GM23248 (cell line): ENCODE measurements at regions not wholly inside any gene's neighbourhood (a gene's known extent, or its start where the extent isn't known, plus 50 kb on each side); places are given as distances from the start of the nearest gene placed in this dataset.

Experiments
- DNase-seq: peaks from one replicate; pipeline ENCODE4 v3.0.0-alpha.2; 2015
- H2AFZ ChIP-seq: fragments of 200-600 bp; sonication (generic); 2 replicates; pipeline ENCODE4 v1.6.1; 2016; ENCODE audit warnings: antibody characterized with exemption
- H3F3A ChIP-seq: fragments of 200-600 bp; sonication (generic); 2 replicates; pipeline ENCODE4 v1.6.1; 2016; ENCODE audit warnings: mild to moderate bottlenecking, antibody characterized with exemption, mixed run types; ENCODE audit not compliant: insufficient read depth
- H3K27ac ChIP-seq: fragments of 200-600 bp; sonication (generic); 2 replicates; pipeline ENCODE4 v1.5.1; 2016; ENCODE audit warnings: mild to moderate bottlenecking
- H3K27me3 ChIP-seq: fragments of 200-600 bp; sonication (generic); replicated peaks from 2 replicates; pipeline ENCODE4 v1.6.1; 2016; ENCODE audit warnings: mild to moderate bottlenecking; ENCODE audit not compliant: insufficient read depth
- H3K36me3 ChIP-seq: fragments of 200-600 bp; sonication (generic); 2 replicates; pipeline ENCODE4 v1.6.1; 2016; ENCODE audit warnings: low read depth, mild to moderate bottlenecking
- H3K4me1 ChIP-seq: fragments of 200-600 bp; sonication (generic); 2 replicates; pipeline ENCODE4 v1.6.1; 2016; ENCODE audit warnings: mild to moderate bottlenecking; ENCODE audit not compliant: insufficient read depth
- H3K4me2 ChIP-seq: fragments of 200-600 bp; sonication (generic); one replicate; pipeline ENCODE4 v1.6.1; 2016; ENCODE audit warnings: mild to moderate bottlenecking; ENCODE audit not compliant: unreplicated experiment
- H3K4me3 ChIP-seq: fragments of 200-600 bp; sonication (generic); 2 replicates; pipeline ENCODE4 v1.5.1; 2016; ENCODE audit warnings: mild to moderate bottlenecking
- H3K79me2 ChIP-seq: fragments of 200-600 bp; sonication (generic); 2 replicates; pipeline ENCODE4 v1.6.1; 2016; ENCODE audit warnings: mild to moderate bottlenecking; ENCODE audit not compliant: insufficient read depth
- H3K9ac ChIP-seq: fragments of 200-600 bp; sonication (generic); 2 replicates; pipeline ENCODE4 v1.6.1; 2016; ENCODE audit warnings: mild to moderate bottlenecking
- H3K9me2 ChIP-seq: fragments of 200-600 bp; sonication (generic); 2 replicates; pipeline ENCODE4 v1.6.1; 2016; ENCODE audit warnings: mixed run types, mild to moderate bottlenecking, moderate library complexity; ENCODE audit not compliant: insufficient read depth
- H3K9me3 ChIP-seq: fragments of 200-600 bp; sonication (generic); one replicate; pipeline ENCODE4 v1.6.1; 2017; ENCODE audit warnings: low read depth
- H4K20me1 ChIP-seq: fragments of 200-600 bp; sonication (generic); 2 replicates; pipeline ENCODE4 v1.6.0; 2016; ENCODE audit not compliant: insufficient read depth
- EZH2 ChIP-seq: fragments of 200-600 bp; sonication (generic); IDR thresholded peaks from 2 replicates; pipeline ENCODE4 v1.6.1; 2018; ENCODE audit warnings: antibody characterized with exemption, mild to moderate bottlenecking; ENCODE audit not compliant: insufficient read depth, poor library complexity, severe bottlenecking
- EZH2phosphoT487 ChIP-seq: fragments of 200-600 bp; sonication (generic); IDR thresholded peaks from 2 replicates; pipeline ENCODE4 v1.6.1; 2018; ENCODE audit warnings: antibody characterized with exemption, moderate library complexity, mild to moderate bottlenecking, low read depth; ENCODE audit not compliant: insufficient read depth
- WGBS, 2 experiments: methylation state at CpG; one replicate each; pipeline ENCODE4 v1.1.6; 2015 to 2017; ENCODE audit warnings: low lambda C conversion rate in 2 of 2, low coverage in 1 of 2; ENCODE audit errors: missing lambda C conversion rate in 2 of 2; 5-methylcytosine and 5-hydroxymethylcytosine counted together
- in situ Hi-C: fragments of 300-500 bp; cut with MboI; formaldehyde crosslinking; loops from 2 replicates; pipeline ENCODE4 v1.15.0; 2020

GRCh38 chr10:78252286-78252685, 218.6 kb downstream of the RPS24 start:
- no peak overlapping the region for H3K4me2 ChIP-seq
- no peak for TF ChIP-seq EZH2phosphoT487
- no peak for DNase-seq
- H4K20me1 ChIP-seq, result no peaks in the 10 kb centered on the region
- no peaks in the 10 kb centered on the region for H3K9me2 ChIP-seq
- no peaks in the 10 kb centered on the region for H3K79me2 ChIP-seq
- WGBS, 2 experiments, result 88 to 89% methylated on average over 10 of the region's 10 CpGs
- no peaks in the 10 kb centered on the region for H3K27me3 ChIP-seq
- H3K9me3 ChIP-seq, result no peaks in the 10 kb centered on the region
- no peak overlapping the region for H3K9ac ChIP-seq
- H3F3A ChIP-seq, result peaks cover 32% of the 10 kb centered on the region
- no peak overlapping the region for H3K4me3 ChIP-seq
- H2AFZ ChIP-seq, result no peak overlapping the region
- peaks cover 42% of the 10 kb centered on the region for H3K4me1 ChIP-seq
- in situ Hi-C loops, result no loop called here
- no peaks in the 10 kb centered on the region for H3K36me3 ChIP-seq
- no peak overlapping the region for H3K27ac ChIP-seq

GRCh38 chr10:78253063-78253853, 219.6 kb downstream of the RPS24 start:
- H3K9me2 ChIP-seq, result no peaks in the 10 kb centered on the region
- no peaks in the 10 kb centered on the region for H3K79me2 ChIP-seq
- H3F3A ChIP-seq, result peaks cover 25% of the 10 kb centered on the region
- no peak overlapping the region for H3K4me2 ChIP-seq
- no peak overlapping the region for H3K4me3 ChIP-seq
- in situ Hi-C loops, result no loop called here
- H3K9ac ChIP-seq, result no peak overlapping the region
- no peak overlapping the region for H2AFZ ChIP-seq
- no peaks in the 10 kb centered on the region for H4K20me1 ChIP-seq
- H3K36me3 ChIP-seq, result no peaks in the 10 kb centered on the region
- no peak for DNase-seq
- H3K27ac ChIP-seq, result no peak overlapping the region
- WGBS, 2 experiments, result 82 to 83% methylated on average over 9 of the region's 9 CpGs
- TF ChIP-seq EZH2phosphoT487 (no peak), EZH2 (no peak)
- H3K4me1 ChIP-seq, result peaks cover 36% of the 10 kb centered on the region
- H3K9me3 ChIP-seq, result no peaks in the 10 kb centered on the region
- H3K27me3 ChIP-seq, result no peaks in the 10 kb centered on the region

GRCh38 chr10:78254013-78254412, 220.3 kb downstream of the RPS24 start:
- H3K36me3 ChIP-seq, result no peaks in the 10 kb centered on the region
- no peaks in the 10 kb centered on the region for H3K9me3 ChIP-seq
- TF ChIP-seq EZH2phosphoT487, result no peak
- no peak for TF ChIP-seq EZH2
- no peaks in the 10 kb centered on the region for H3K27me3 ChIP-seq
- no peaks in the 10 kb centered on the region for H4K20me1 ChIP-seq
- peaks cover 30% of the 10 kb centered on the region for H3K4me1 ChIP-seq
- no peak overlapping the region for H3K27ac ChIP-seq
- H3K4me2 ChIP-seq, result no peak overlapping the region
- WGBS, 2 experiments, result 98% methylated on average over 3 of the region's 3 CpGs
- no peaks in the 10 kb centered on the region for H3K79me2 ChIP-seq
- H3F3A ChIP-seq, result peaks cover 19% of the 10 kb centered on the region
- H2AFZ ChIP-seq, result no peak overlapping the region
- no peak overlapping the region for H3K9ac ChIP-seq
- H3K4me3 ChIP-seq, result no peak overlapping the region
- no peaks in the 10 kb centered on the region for H3K9me2 ChIP-seq
- in situ Hi-C loops, result no loop called here
- no peak for DNase-seq

- in situ Hi-C loops, result no loop called here
- no peaks in the 10 kb centered on the region for H3K36me3 ChIP-seq
- no peaks in the 10 kb centered on the region for H3K79me2 ChIP-seq
- H3K9ac ChIP-seq, result peak overlapping the region; percentile 73
- H3K4me2 ChIP-seq, result peak overlapping the region; percentile 11
- peaks cover 24% of the 10 kb centered on the region for H3K4me1 ChIP-seq
- TF ChIP-seq EZH2phosphoT487, result no peak
- H3K27ac ChIP-seq, result peak overlapping the region; percentile 99
- H3K4me3 ChIP-seq, result no peak overlapping the region
- WGBS, 2 experiments, result 55 to 86% methylated on average over 2 to 3 of the region's 3 CpGs
- no peaks in the 10 kb centered on the region for H3K9me2 ChIP-seq
- no peaks in the 10 kb centered on the region for H3K9me3 ChIP-seq
- H4K20me1 ChIP-seq, result no peaks in the 10 kb centered on the region
- H3K27me3 ChIP-seq, result no peaks in the 10 kb centered on the region
- peak; percentile 31 for DNase-seq
- no peak overlapping the region for H2AFZ ChIP-seq
- H3F3A ChIP-seq, result peaks cover 16% of the 10 kb centered on the region
Measured at GRCh38 chr10:78255214-78255613, 221.6 kb downstream of the RPS24 start.
